Left kidney (tissue), 1 donor: ENCODE measurements at regions not wholly inside any gene's neighbourhood (a gene's known extent, or its start where the extent isn't known, plus 50 kb on each side); places are given as distances from the start of the nearest gene placed in this dataset.

ENCODE experiments used
- DNase-seq: peaks from one replicate; pipeline ENCODE4 v3.0.0-alpha.2; 2013

GRCh38 chr13:78326633-78327032 is 276.7 kb downstream of the POU4F1 start:
- DNase-seq: no peak

DNA sequence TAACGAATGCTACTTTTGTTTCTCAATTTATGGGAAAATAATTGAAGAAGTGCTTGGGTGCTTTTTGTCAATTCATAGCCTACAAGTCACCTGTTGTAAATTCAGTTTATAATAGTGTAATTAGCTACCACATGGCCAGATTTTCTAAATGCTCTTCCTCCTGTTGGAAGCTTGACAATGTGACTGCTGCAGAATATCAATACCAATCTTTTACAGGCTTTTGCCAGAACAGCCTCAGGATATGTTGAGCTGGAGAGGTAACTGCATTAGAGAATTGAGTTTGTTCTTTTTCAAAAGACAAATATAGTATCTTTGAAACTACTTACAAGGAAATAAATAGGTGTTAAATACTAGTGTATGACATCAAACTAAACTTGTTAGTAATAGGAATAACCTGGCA is 277.8 kb downstream of the POU4F1 start:
- DNase-seq: no peak

DNA sequence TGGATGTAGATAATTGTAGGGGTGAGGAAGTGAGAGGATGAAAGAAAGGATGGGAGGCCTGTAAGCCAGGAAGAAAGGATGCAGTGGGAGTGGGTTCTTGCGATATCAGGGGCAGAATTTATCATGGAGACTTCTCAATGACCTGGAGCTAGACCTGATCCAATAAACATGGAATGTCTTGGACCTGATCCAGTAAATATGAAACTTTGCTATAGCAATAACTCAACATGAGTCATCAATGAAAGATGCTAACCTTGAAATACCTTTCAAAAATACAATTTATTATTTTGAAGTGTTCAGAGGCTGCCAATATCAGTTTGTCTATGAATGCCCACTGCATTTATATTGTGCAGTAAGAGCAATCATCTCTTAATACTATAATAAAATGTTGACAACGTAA is 279.5 kb downstream of the POU4F1 start:
- no peak for DNase-seq

DNA sequence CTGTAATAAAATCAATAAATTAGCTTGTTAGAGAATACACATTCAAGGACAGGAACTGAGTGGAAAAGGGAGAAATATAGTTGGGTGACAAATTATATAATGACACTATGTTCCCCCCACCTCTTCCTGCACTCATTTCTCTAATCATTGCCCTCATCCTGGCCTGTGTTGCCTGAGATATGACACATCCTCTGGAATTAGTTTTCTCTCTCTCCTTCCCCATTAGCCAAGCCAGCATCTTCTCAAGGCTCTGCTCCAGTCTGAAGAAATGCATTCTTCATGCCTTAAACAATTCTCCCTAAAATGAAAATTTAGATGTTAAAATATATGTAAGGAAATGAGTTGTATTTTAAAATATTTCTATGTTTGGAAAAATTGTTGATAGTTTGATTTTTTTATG is 280.3 kb downstream of the POU4F1 start:
- DNase-seq: no peak

- DNase-seq: no peak
Measured at GRCh38 chr13:78319101-78319627, 284.2 kb downstream of the POU4F1 start.

GRCh38 chr13:78317030-78317429 is 286.3 kb downstream of the POU4F1 start:
- DNase-seq: peak; percentile 2

DNA sequence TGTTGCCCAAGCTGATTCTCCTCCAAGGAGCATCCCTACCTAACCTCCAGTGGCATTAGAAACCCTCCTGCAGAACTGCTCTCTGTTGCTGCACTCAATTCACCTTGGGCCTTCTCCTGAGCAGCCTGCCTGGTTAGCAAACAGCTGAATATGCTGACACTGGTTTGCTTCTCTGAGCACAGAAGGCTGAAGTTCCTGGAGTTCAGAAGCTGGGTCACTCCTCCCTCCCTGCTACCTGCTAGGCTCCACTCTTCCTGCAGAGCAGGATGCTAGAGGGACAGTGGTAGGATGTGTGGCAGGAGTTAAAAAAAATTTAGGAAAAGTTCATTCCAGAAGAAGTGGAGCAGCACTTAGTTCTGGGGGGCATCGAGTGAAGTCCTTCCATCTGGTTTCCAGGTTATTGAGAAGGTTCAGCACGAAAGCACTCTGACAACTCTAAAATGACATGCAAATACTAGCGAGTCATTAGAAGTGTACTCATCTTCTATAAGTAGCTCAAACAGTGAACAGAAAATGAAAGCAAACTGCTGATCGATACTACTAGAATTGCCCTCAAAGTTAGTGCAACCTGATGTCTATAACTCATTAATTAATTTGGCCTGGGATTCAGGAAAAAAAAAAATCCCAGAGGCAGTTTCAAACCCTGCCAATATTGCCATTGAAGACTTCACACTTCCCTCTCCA is 293.7 kb downstream of the POU4F1 start:
- DNase-seq: no peak

DNA sequence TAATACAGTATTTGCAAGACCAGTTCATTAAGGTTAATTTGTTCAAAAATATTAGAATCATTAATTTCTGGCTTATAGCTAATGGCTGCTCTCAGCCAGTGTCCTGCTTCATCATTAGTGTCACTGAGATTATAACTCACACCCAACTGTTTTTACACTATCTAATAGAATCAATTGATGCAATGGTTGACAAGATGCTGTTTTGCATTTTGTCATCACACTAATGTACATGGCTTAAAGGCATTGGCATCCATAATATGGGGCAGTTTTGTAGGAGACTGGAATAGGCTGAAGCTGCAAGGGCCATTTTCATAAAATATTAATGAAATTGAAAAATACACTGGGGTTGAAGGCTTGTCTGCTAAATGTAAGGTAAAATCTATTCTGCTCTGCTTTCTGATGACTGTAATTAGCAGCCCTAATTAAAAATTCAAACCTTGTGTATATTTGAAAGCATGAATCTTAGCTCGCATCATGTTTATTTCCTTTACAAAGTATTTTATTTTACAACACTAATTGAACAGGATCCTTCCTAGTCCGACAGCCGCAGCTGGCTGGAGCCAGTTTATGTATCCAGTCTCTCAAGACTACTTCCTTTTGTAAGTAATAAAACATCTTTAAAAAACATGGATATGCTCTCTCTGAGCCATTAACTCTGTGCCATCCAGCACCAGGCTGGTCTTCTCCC is 296.7 kb downstream of the POU4F1 start:
- no peak for DNase-seq

GRCh38 chr13:78305171-78305570 is 298.2 kb downstream of the POU4F1 start:
- no peak for DNase-seq

- DNase-seq: no peak
Measured at GRCh38 chr13:78299832-78300623, 303.3 kb downstream of the POU4F1 start.

- no peak for DNase-seq
Measured at GRCh38 chr13:78298657-78299056, 304.7 kb downstream of the POU4F1 start.

DNA sequence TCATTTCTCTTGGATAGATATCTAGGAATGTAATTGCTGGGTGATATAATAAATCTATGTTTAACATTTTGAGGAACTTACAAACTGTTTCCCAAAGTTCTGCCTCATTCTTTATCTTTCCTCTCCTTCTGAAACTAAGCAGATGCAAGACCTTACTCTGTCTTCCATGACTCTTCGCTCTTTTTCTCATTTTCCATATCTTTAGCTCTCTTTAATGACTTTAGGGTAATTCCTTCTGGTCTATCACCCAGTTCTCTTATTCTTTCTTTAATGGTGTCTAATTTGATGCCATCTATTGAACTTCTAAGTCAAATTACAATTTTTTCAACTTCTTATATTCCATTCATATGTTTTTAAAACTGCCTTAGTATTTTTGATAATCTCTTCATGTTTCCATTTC is 316.6 kb downstream of the POU4F1 start:
- DNase-seq: no peak

DNA sequence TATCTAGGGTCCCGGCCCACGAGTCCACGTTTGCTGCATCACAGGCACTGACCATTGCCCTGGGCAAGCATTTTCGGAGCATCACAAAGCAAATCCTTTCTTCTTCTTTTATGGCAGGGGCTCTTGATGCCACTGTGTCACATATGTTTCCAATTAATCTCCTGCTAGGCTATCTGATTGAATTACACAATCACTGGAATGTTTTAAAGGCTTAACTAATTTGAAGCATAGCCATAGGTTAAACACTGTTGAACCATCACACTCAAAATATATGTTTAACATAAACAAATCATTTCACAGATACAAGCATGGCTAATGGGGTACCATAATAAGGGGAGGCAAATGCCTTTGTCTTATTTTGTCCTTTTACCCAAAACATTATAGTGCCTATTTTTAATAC is 338.3 kb downstream of the POU4F1 start:
- no peak for DNase-seq

DNA sequence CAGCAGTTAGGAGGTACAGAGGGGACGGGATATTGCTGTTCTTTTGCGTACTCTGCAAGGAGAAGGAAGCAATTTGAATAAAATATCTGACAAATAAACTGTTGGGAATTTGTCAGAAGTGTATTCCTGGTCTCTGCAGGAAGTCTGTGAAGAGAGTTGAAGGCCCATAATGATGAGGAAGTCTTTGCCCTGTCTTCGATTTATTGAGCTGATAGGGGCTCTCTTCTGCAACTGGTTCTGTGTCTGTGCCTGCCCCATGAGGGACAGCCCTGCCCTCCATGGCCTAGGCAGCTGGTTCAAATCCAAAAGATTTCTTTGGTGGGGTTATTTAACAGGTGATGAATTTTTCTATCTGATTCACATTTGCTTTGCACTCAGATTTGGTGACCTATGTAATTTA is 339.7 kb upstream of the EDNRB start:
- DNase-seq: no peak

- DNase-seq: no peak
Measured at GRCh38 chr13:78256484-78256883, 337.9 kb upstream of the EDNRB start.

GRCh38 chr13:78254113-78254512 is 335.5 kb upstream of the EDNRB start:
- DNase-seq: no peak

DNA sequence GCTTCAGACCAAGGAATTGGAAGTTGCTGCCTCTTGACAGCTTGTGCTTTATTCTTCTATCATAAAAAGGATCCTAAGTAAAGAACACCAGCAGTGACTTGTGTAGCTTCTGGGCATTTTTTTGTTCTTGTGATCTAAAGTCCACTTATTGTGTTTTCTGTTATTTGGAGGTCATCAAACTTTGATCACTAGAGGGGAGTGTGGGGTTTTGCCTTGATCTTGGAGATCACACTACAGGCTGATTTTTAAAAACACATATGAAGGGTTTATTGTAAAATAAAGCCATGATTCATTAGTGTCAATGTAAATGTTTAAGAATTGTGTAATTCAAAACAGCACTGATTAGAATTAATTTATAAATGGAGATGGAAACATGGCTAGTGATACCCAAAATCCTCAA is 328.7 kb upstream of the EDNRB start:
- no peak for DNase-seq

DNA sequence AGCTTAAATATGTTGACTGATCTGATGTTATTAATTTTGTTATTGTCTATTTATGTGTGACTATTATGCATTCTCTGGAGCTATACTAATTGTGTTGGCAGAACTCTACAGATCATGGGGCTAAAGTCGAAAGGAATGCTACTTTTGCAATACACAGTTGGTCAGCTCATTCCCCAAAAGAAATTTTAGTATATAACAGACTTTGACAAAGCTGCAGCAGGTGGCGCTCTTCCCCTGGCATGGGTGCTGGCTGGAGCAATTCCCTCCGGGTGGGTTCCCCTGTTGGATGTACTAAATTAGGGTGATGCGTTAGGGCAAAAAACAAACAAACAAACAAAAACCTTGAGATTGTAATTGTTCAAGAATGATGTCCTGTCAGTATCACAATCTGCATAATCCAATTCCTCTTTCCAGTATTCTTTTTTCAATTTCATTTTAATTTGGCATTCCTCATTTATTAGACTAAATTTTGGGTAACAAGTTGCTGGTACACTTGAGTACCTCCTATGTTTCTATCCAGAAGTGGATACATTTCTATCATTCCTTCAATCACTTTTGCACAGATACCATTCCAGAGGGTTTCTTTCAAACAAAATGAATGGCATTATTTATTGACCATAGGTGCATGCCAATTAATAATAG is 322.8 kb upstream of the EDNRB start:
- peak; percentile 27 for DNase-seq

- no peak for DNase-seq
Measured at GRCh38 chr13:78239714-78240113, 321.1 kb upstream of the EDNRB start.

GRCh38 chr13:78238911-78239310 is 320.3 kb upstream of the EDNRB start:
- DNase-seq: no peak

DNA sequence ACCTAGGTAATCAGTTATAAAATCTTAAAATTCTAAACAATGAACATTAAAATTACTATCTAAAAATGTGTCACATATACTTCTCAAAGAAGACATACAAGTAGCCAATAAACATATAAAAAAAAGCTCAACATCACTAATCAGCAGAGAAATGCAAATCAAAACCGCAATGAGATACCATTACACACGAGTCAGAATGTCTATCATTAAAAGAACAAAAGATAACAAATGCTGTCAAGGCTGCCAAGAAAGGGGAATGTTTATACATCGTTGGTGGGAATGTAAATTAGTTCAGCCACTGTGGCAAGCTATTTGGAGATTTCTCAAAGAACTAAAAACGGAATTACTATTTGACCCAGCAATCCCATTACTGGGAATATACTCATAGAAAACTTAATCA is 310.3 kb upstream of the EDNRB start:
- DNase-seq: no peak

GRCh38 chr13:78228211-78228610 is 309.6 kb upstream of the EDNRB start:
- no peak for DNase-seq

GRCh38 chr13:78227709-78228108 is 309.1 kb upstream of the EDNRB start:
- DNase-seq: no peak
